ENCODE measurements at regions not wholly inside any gene's neighbourhood (a gene's known extent, or its start where the extent isn't known, plus 50 kb on each side); places are given as distances from the start of the nearest gene placed in this dataset.

DNA sequence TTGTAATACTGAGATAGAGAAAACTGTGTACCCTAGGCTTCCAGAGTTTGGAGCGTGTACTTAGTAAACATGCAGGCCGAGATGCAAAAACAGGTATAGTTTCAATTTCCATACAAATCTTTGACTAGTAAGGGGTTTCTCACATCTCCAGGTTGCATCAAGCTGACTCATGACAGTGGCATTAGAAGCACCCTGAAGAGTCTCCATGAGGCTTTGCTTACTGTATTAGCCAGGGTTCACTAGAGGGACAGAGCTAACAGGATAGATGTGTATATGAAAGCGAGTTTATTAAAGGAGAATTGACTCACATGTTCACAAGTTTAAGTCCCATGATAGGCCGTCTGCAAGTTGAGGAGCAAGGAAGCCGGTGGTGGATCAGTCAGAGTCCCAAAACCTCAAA lies 275.3 kb upstream of the CDH6 start:
- Histone ChIP-seq H2BK12ac (ENCODE audit: low read length in 2 of 2) (no peak overlapping the region), H4K8ac (ENCODE audit: low read length) (no peak overlapping the region), H3K4ac (ENCODE audit: low read depth in 1 of 2, low read length in 2 of 2) (no peak overlapping the region), H3K27ac (ENCODE audit: low read length, poor library complexity, severe bottlenecking) (no peak overlapping the region), H2BK120ac (ENCODE audit: low read depth, low read length) (no peak overlapping the region), H3K23ac (ENCODE audit: low read length in 2 of 2) (no peak overlapping the region), H3K79me1 (replicated peaks; ENCODE audit: low read length, poor library complexity, severe bottlenecking) (no peaks in the 10 kb centered on the region), H3K27me3 (ENCODE audit: control insufficient read depth in 1 of 2, insufficient read depth in 1 of 2, low read length in 2 of 2) (no peaks in the 10 kb centered on the region), H3K14ac (ENCODE audit: low read length in 2 of 2) (no peak overlapping the region), H2AK5ac (ENCODE audit: low read length, severe bottlenecking) (no peak overlapping the region), H3K9ac (ENCODE audit: low read length) (no peak overlapping the region), H3K36me3 (ENCODE audit: control insufficient read depth in 1 of 2, insufficient read depth in 2 of 2, low read depth in 1 of 2, low read length in 2 of 2) (no peaks in the 10 kb centered on the region), H3K9me3 (ENCODE audit: control insufficient read depth, low read length) (no peaks in the 10 kb centered on the region), H3K18ac (ENCODE audit: low read depth in 1 of 2, low read length in 2 of 2) (no peak overlapping the region), H3K4me1 (ENCODE audit: control insufficient read depth, insufficient read depth, low read depth, low read length) (peaks cover 2% of the 10 kb centered on the region), H3K4me3 (ENCODE audit: insufficient read depth in 1 of 2, low read depth in 1 of 2, low read length in 2 of 2) (no peak overlapping the region), H4K91ac (ENCODE audit: low read length) (no peak overlapping the region), H2BK5ac (ENCODE audit: low read depth, low read length, poor library complexity, severe bottlenecking) (peak overlapping the region; percentile 66), H2BK15ac (ENCODE audit: low read depth, poor library complexity, severe bottlenecking) (no peak overlapping the region), H3K4me2 (ENCODE audit: low read length, poor library complexity, severe bottlenecking) (no peak overlapping the region), H2AFZ (ENCODE audit: low read depth, low read length) (no peak overlapping the region)
- no peak for DNase-seq
- 72% methylated on average over 5 of the region's 5 CpGs for WGBS

DNA sequence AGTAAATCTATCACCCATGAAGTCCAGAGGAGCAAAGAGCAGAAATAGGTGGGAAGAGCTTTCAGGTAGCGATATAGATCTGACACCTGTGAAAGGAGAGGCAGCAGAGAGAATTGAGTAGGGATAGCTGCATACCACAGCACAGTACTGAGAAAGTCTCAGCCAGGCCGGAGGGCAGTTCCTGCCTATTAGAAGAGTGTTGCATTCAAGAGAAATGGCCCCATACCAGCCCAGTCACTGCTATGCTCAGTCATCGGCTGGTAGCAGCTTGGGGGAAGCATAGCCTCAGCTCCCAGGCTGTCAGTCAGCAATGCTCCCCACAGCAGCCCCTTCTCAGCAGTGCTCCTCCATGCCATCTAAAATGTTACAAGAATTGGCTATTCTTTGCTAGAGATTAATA lies 285.1 kb upstream of the CDH6 start:
- Histone ChIP-seq H2BK120ac (ENCODE audit: low read depth, low read length) (no peak overlapping the region), H2AK5ac (ENCODE audit: low read length, severe bottlenecking) (no peak overlapping the region), H4K8ac (ENCODE audit: low read length) (no peak overlapping the region), H2BK12ac (ENCODE audit: low read length in 2 of 2) (no peak overlapping the region), H3K23ac (ENCODE audit: low read length in 2 of 2) (no peak overlapping the region), H4K91ac (ENCODE audit: low read length) (no peak overlapping the region), H2BK5ac (ENCODE audit: low read depth, low read length, poor library complexity, severe bottlenecking) (no peak overlapping the region), H3K18ac (ENCODE audit: low read depth in 1 of 2, low read length in 2 of 2) (no peak overlapping the region), H2BK15ac (ENCODE audit: low read depth, poor library complexity, severe bottlenecking) (no peak overlapping the region), H3K14ac (ENCODE audit: low read length in 2 of 2) (no peak overlapping the region), H3K9me3 (ENCODE audit: control insufficient read depth, low read length) (no peaks in the 10 kb centered on the region), H3K4ac (ENCODE audit: low read depth in 1 of 2, low read length in 2 of 2) (no peak overlapping the region), H3K79me1 (replicated peaks; ENCODE audit: low read length, poor library complexity, severe bottlenecking) (no peaks in the 10 kb centered on the region), H3K4me1 (ENCODE audit: control insufficient read depth, insufficient read depth, low read depth, low read length) (no peaks in the 10 kb centered on the region), H3K27me3 (ENCODE audit: control insufficient read depth in 1 of 2, insufficient read depth in 1 of 2, low read length in 2 of 2) (no peaks in the 10 kb centered on the region), H3K27ac (ENCODE audit: low read length, poor library complexity, severe bottlenecking) (no peak overlapping the region), H2AFZ (ENCODE audit: low read depth, low read length) (no peak overlapping the region), H3K4me3 (ENCODE audit: insufficient read depth in 1 of 2, low read depth in 1 of 2, low read length in 2 of 2) (no peak overlapping the region), H3K36me3 (ENCODE audit: control insufficient read depth in 1 of 2, insufficient read depth in 2 of 2, low read depth in 1 of 2, low read length in 2 of 2) (no peaks in the 10 kb centered on the region), H3K4me2 (ENCODE audit: low read length, poor library complexity, severe bottlenecking) (no peak overlapping the region), H3K9ac (ENCODE audit: low read length) (no peak overlapping the region)
- DNase-seq: no peak
- WGBS: 76% methylated on average over 3 of the region's 3 CpGs

DNA sequence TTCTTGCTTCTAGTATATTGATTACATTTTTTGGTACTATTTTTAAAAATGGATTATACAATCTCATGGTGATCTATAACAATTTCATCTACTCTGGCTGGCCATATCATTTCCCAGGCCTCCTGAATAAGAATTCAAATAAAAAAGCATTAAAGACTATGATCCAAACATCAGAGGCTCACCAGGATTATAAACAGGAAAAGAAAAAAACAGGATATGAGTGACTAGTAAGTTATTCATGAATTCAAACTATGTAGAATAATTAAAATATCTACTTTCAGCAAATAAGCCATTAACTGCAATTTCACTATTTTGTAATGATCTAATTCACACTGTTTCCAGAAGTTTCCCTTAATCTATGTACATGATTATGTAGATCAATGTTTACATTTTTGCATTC lies 293.1 kb upstream of the CDH6 start:
- DNase-seq: no peak
- Histone ChIP-seq H3K79me1 (replicated peaks; ENCODE audit: low read length, poor library complexity, severe bottlenecking) (no peaks in the 10 kb centered on the region), H2BK120ac (ENCODE audit: low read depth, low read length) (no peak overlapping the region), H3K36me3 (ENCODE audit: control insufficient read depth in 1 of 2, insufficient read depth in 2 of 2, low read depth in 1 of 2, low read length in 2 of 2) (no peaks in the 10 kb centered on the region), H3K4me3 (ENCODE audit: insufficient read depth in 1 of 2, low read depth in 1 of 2, low read length in 2 of 2) (no peak overlapping the region), H3K23ac (ENCODE audit: low read length in 2 of 2) (no peak overlapping the region), H3K9ac (ENCODE audit: low read length) (no peak overlapping the region), H3K9me3 (ENCODE audit: control insufficient read depth, low read length) (no peaks in the 10 kb centered on the region), H2BK12ac (ENCODE audit: low read length in 2 of 2) (no peak overlapping the region), H2AFZ (ENCODE audit: low read depth, low read length) (no peak overlapping the region), H2AK5ac (ENCODE audit: low read length, severe bottlenecking) (no peak overlapping the region), H3K14ac (ENCODE audit: low read length in 2 of 2) (no peak overlapping the region), H2BK15ac (ENCODE audit: low read depth, poor library complexity, severe bottlenecking) (no peak overlapping the region), H3K27me3 (ENCODE audit: control insufficient read depth in 1 of 2, insufficient read depth in 1 of 2, low read length in 2 of 2) (no peaks in the 10 kb centered on the region), H3K18ac (ENCODE audit: low read depth in 1 of 2, low read length in 2 of 2) (no peak overlapping the region), H3K4me1 (ENCODE audit: control insufficient read depth, insufficient read depth, low read depth, low read length) (no peaks in the 10 kb centered on the region), H4K8ac (ENCODE audit: low read length) (no peak overlapping the region), H3K27ac (ENCODE audit: low read length, poor library complexity, severe bottlenecking) (no peak overlapping the region), H4K91ac (ENCODE audit: low read length) (no peak overlapping the region), H3K4ac (ENCODE audit: low read depth in 1 of 2, low read length in 2 of 2) (no peak overlapping the region), H3K4me2 (ENCODE audit: low read length, poor library complexity, severe bottlenecking) (no peak overlapping the region), H2BK5ac (ENCODE audit: low read depth, low read length, poor library complexity, severe bottlenecking) (no peak overlapping the region)

DNA sequence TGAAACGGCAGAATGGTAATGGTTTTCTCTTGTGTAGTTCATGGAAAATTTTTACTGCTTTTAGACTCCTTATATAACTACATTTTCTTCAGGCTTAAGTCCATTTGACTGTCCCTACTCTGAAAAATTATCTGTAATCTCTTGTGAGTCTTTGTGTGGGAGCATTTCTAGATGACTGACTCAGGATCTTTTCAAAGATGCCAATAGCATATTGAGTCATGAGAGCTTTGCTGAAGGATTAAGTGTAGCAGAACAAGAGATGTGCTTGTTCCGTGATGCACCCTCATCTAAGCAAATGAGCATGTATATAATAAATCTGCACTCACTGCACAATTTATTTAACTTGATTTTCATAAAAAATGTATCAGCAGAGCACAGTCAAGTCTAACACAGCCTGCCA lies 298.7 kb upstream of the CDH6 start:
- WGBS: 89% methylated on average over 1 of the region's 2 CpGs

More for the DNA sequence above, 298.7 kb upstream of the CDH6 start:
- Histone ChIP-seq H3K14ac (ENCODE audit: low read length in 2 of 2) (no peak overlapping the region), H3K4me1 (ENCODE audit: control insufficient read depth, insufficient read depth, low read depth, low read length) (no peaks in the 10 kb centered on the region), H3K9ac (ENCODE audit: low read length) (no peak overlapping the region), H3K23ac (ENCODE audit: low read length in 2 of 2) (no peak overlapping the region), H3K27me3 (ENCODE audit: control insufficient read depth in 1 of 2, insufficient read depth in 1 of 2, low read length in 2 of 2) (no peaks in the 10 kb centered on the region), H4K91ac (ENCODE audit: low read length) (no peak overlapping the region), H3K4ac (ENCODE audit: low read depth in 1 of 2, low read length in 2 of 2) (no peak overlapping the region), H2BK15ac (ENCODE audit: low read depth, poor library complexity, severe bottlenecking) (no peak overlapping the region), H2AFZ (ENCODE audit: low read depth, low read length) (no peak overlapping the region), H3K27ac (ENCODE audit: low read length, poor library complexity, severe bottlenecking) (no peak overlapping the region), H3K4me2 (ENCODE audit: low read length, poor library complexity, severe bottlenecking) (no peak overlapping the region), H2BK12ac (ENCODE audit: low read length in 2 of 2) (no peak overlapping the region), H3K9me3 (ENCODE audit: control insufficient read depth, low read length) (no peaks in the 10 kb centered on the region), H4K8ac (ENCODE audit: low read length) (no peak overlapping the region), H3K79me1 (replicated peaks; ENCODE audit: low read length, poor library complexity, severe bottlenecking) (no peaks in the 10 kb centered on the region), H2AK5ac (ENCODE audit: low read length, severe bottlenecking) (no peak overlapping the region), H2BK5ac (ENCODE audit: low read depth, low read length, poor library complexity, severe bottlenecking) (no peak overlapping the region), H2BK120ac (ENCODE audit: low read depth, low read length) (no peak overlapping the region), H3K36me3 (ENCODE audit: control insufficient read depth in 1 of 2, insufficient read depth in 2 of 2, low read depth in 1 of 2, low read length in 2 of 2) (no peaks in the 10 kb centered on the region), H3K4me3 (ENCODE audit: insufficient read depth in 1 of 2, low read depth in 1 of 2, low read length in 2 of 2) (no peak overlapping the region), H3K18ac (ENCODE audit: low read depth in 1 of 2, low read length in 2 of 2) (no peak overlapping the region)
- DNase-seq: no peak
